T-cell (primary cell): ENCODE measurements at regions not wholly inside any gene's neighbourhood (a gene's known extent, or its start where the extent isn't known, plus 50 kb on each side); places are given as distances from the start of the nearest gene placed in this dataset.
"Not testable (repeated sequence)": the region's sequence is repeated elsewhere in the genome, so short reads cannot be mapped to it uniquely, and the experiment has no call there.

Experiments used
- ATAC-seq, 4 experiments: fragments of 200-7000 bp in 3 of 4; fragments of 150-1000 bp in 1 of 4; cut with Tn5 transposase; replicated peaks in 1 of 4; 1 replicate in 3 of 4; 2 replicates in 1 of 4; pipeline ENCODE4 v1.10.0; 2021; ENCODE audit warnings: moderate library complexity in 3 of 4, mild to moderate bottlenecking in 2 of 4, moderate number of reproducible peaks in 1 of 4
- CTCF ChIA-PET, 2 donors: fragments of 300-600 bp; sonication (Branson Sonifier 250); formaldehyde crosslinking; loops; one replicate each; lab custom pipeline; 2022; ENCODE audit warnings: antibody characterized with exemption in 2 of 2; lab: Charles Lee
- POLR2A ChIA-PET, 2 donors: fragments of 300-600 bp; sonication (Branson Sonifier 250); formaldehyde crosslinking; loops; one replicate each; lab custom pipeline; 2022; ENCODE audit warnings: antibody characterized with exemption in 2 of 2; lab: Charles Lee
- DNase-seq, 35 experiments: peaks; one replicate each; pipeline versions ENCODE4 v3.0.0 to v3.0.0-alpha.2; 2013 to 2023
- H3K27ac ChIP-seq: one replicate; pipeline ENCODE4 v1.5.1; 2013; ENCODE audit warnings: low read length
- H3K27me3 ChIP-seq, 2 experiments: replicated peaks in 1 of 2; 1 replicate in 1 of 2; 2 replicates in 1 of 2; pipeline versions ENCODE4 v1.6.1 to v1.7.0; 2013; ENCODE audit warnings: low read length in 1 of 2, mixed read lengths in 1 of 2; ENCODE audit not compliant: control insufficient read depth in 2 of 2, insufficient read depth in 2 of 2; ENCODE audit errors: extremely low read depth in 1 of 2
- H3K36me3 ChIP-seq, 2 donors: 1 replicate in 1 of 2; 2 replicates in 1 of 2; pipeline versions ENCODE4 v1.6.1 to v1.7.0; 2013; ENCODE audit warnings: low read length in 1 of 2; ENCODE audit not compliant: control insufficient read depth in 2 of 2, insufficient read depth in 1 of 2; ENCODE audit errors: extremely low read depth in 1 of 2
- H3K4me1 ChIP-seq, 2 experiments: 1 replicate in 1 of 2; 2 replicates in 1 of 2; pipeline versions ENCODE4 v1.6.1 to v1.7.0; 2013; ENCODE audit warnings: low read length in 2 of 2, mixed read lengths in 1 of 2; ENCODE audit not compliant: insufficient read depth in 2 of 2, control insufficient read depth in 1 of 2; ENCODE audit errors: extremely low read depth in 1 of 2
- H3K4me3 ChIP-seq, 2 donors: 1 replicate in 1 of 2; 2 replicates in 1 of 2; pipeline versions ENCODE4 v1.5.1 to v1.7.0; 2013; ENCODE audit warnings: mild to moderate bottlenecking in 2 of 2, low read length in 1 of 2, moderate library complexity in 1 of 2; ENCODE audit not compliant: control insufficient read depth in 1 of 2; ENCODE audit errors: extremely low read depth in 1 of 2
- H3K9me3 ChIP-seq: 2 replicates; pipeline ENCODE4 v1.7.0; 2013
- H3K27ac Mint-ChIP-seq, 2 donors: one replicate each; pipeline ENCODE4 v1.8.0; 2020 to 2021; ENCODE audit warnings: mild to moderate bottlenecking in 2 of 2, mixed read lengths in 2 of 2
- H3K27me3 Mint-ChIP-seq, 2 donors: one replicate each; pipeline ENCODE4 v1.8.0; 2021 to 2022; ENCODE audit warnings: mixed read lengths in 2 of 2
- H3K36me3 Mint-ChIP-seq: one replicate; pipeline ENCODE4 v1.8.0; 2021; ENCODE audit warnings: mixed read lengths
- H3K4me1 Mint-ChIP-seq, 3 donors: one replicate each; pipeline ENCODE4 v1.8.0; 2020 to 2022; ENCODE audit warnings: mixed read lengths in 3 of 3, mild to moderate bottlenecking in 1 of 3
- H3K4me3 Mint-ChIP-seq, 3 donors: one replicate each; pipeline ENCODE4 v1.8.0; 2020 to 2022; ENCODE audit warnings: mild to moderate bottlenecking in 3 of 3, mixed read lengths in 3 of 3, moderate library complexity in 3 of 3
- H3K9me3 Mint-ChIP-seq, 3 donors: one replicate each; pipeline ENCODE4 v1.8.0; 2020 to 2022; ENCODE audit warnings: mixed read lengths in 3 of 3
- WGBS: methylation state at CpG from one replicate; pipeline ENCODE4 v1.1.5; 2013; ENCODE audit warnings: missing lambda C conversion rate; ENCODE audit not compliant: insufficient coverage; 5-methylcytosine and 5-hydroxymethylcytosine counted together

DNA sequence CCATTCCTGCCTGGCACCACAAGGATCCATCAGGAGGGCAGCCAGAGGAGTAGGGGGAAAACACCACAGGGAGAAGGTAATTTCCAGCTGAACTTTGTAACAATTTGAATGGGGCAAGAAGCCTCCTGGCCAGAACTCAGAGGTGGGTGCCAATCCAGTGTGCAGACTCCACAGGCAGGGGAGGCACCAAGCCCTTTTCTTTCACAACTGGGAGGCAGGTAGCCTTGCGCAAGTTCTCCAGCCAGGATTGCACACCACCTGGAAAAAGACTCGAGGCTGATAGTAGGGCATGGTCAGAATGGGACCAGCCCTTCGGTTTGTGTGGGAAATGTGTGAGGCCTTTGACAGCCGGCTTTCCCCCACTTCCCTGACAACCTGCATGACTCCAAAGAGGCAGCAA is 161.9 kb upstream of the ARHGAP42 start:
- no peak overlapping the region for H3K27ac Mint-ChIP-seq
- H3K36me3 Mint-ChIP-seq, result no peaks in the 10 kb centered on the region
- no peaks in the 10 kb centered on the region for H3K4me1 Mint-ChIP-seq
- peaks cover 2% of the 10 kb centered on the region for H3K9me3 ChIP-seq
- no peaks in the 10 kb centered on the region for H3K27me3 Mint-ChIP-seq
- ChIA-PET CTCF (no interaction called here), POLR2A (no interaction called here)
- DNase-seq (no peak), ATAC-seq (no peak)
- H3K4me1 ChIP-seq, result no peaks in the 10 kb centered on the region
- no peak overlapping the region for H3K27ac ChIP-seq
- no peaks in the 10 kb centered on the region for H3K27me3 ChIP-seq
- H3K4me3 Mint-ChIP-seq, result no peak overlapping the region
- H3K4me3 ChIP-seq, result no peak overlapping the region
- H3K9me3 Mint-ChIP-seq, result peaks cover 16 to 49% (median 29%) of the 10 kb centered on the region in 3 donors
- whole genome bisulfite sequencing, result 100% methylated on average over 1 of the region's 4 CpGs
- no peaks in the 10 kb centered on the region for H3K36me3 ChIP-seq

DNA sequence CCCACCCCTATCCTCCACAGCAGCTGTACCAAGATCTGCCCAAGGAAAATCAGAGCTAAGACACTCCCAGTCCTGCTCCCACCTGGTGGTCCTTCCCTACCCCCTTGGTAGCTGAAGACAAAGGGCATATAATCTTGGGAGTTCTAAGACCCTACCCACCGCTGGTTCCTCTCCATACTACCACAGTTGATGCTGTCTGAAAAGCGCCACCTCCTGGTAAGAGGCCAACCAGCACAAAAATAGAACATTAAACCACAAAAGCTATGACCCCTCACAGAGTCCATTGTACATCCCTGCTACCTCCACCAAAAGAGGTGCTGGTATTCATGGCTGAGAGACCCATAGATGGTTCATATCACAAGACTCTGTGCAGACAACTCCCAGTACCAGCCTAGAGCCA is 161.5 kb upstream of the ARHGAP42 start:
- no peaks in the 10 kb centered on the region for H3K27me3 Mint-ChIP-seq
- H3K4me1 ChIP-seq, result no peaks in the 10 kb centered on the region
- no peak overlapping the region for H3K27ac ChIP-seq
- H3K9me3 ChIP-seq, result peaks cover 2% of the 10 kb centered on the region
- no peaks in the 10 kb centered on the region for H3K36me3 ChIP-seq
- ATAC-seq (no peak), DNase-seq (no peak)
- no peaks in the 10 kb centered on the region for H3K4me1 Mint-ChIP-seq
- no peaks in the 10 kb centered on the region for H3K27me3 ChIP-seq
- H3K4me3 Mint-ChIP-seq, result no peak overlapping the region
- 56% methylated on average over 2 of the region's 2 CpGs for WGBS
- H3K36me3 Mint-ChIP-seq, result no peaks in the 10 kb centered on the region
- POLR2A ChIA-PET, result no interaction called here
- CTCF ChIA-PET, result no interaction called here
- H3K4me3 ChIP-seq, result no peak overlapping the region
- H3K9me3 Mint-ChIP-seq, result peaks cover 16 to 47% (median 30%) of the 10 kb centered on the region in 3 donors
- H3K27ac Mint-ChIP-seq, result no peak overlapping the region

DNA sequence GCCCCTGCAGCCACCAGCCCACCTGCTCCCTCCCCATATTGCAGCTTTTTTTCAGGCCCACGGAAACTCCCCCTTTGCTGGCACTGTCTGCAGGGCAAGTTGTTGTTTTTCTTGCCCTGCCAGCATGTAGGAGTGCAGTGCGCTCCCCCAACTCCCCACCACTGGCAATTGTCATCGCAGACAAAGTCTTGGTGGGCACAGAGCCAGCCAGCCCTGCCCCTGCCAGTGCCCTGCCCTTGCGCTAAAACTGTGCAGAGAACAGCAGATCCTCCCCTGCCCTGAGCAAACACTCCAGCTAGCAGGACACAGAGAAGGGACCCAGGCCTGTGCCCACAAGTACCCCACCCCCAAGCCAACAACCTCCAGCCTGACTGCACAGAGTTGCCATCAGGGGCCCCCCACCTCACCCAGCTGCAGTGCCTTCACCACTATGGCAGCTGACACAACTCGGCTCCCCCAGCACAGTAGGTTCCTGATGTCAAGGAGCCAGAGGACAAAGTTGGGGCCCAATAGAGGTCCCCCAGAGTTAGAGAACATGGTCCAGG is 158.1 kb upstream of the ARHGAP42 start:
- ATAC-seq (no peak), DNase-seq (no peak)
- 84% methylated on average over 5 of the region's 5 CpGs for whole genome bisulfite sequencing
- Histone ChIP-seq H3K27me3 (no peaks in the 10 kb centered on the region), H3K4me1 (no peaks in the 10 kb centered on the region), H3K4me3 (no peak overlapping the region), H3K9me3 (no peaks in the 10 kb centered on the region), H3K27ac (no peak overlapping the region), H3K36me3 (no peaks in the 10 kb centered on the region)
- H3K36me3 Mint-ChIP-seq, result no peaks in the 10 kb centered on the region
- POLR2A ChIA-PET, result no interaction called here
- H3K9me3 Mint-ChIP-seq, result peaks cover 12 to 38% (median 32%) of the 10 kb centered on the region in 3 donors
- no peaks in the 10 kb centered on the region for H3K27me3 Mint-ChIP-seq
- no peak overlapping the region for H3K27ac Mint-ChIP-seq
- CTCF ChIA-PET, result no interaction called here
- H3K4me1 Mint-ChIP-seq, result no peaks in the 10 kb centered on the region
- no peak overlapping the region for H3K4me3 Mint-ChIP-seq

DNA sequence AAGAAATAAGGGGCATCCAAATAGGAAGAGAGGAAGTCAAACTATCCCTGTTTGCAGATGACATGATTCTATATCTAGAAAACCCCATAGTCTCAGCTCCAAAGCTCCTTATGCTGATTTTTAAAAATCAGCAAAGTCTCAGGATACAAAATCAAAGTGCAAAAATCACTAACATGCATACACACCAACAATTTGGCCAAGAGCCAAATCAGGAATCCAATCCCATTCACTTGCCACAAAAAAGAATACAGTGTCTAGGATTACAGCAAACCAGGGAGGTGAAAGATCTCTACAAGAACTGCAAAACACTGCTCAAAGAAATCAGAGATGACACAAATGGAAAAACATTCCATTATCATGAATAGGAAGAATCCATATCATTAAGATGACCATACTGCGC is 155.8 kb upstream of the ARHGAP42 start:
- H3K27me3 Mint-ChIP-seq, H3K27ac Mint-ChIP-seq, H3K36me3 Mint-ChIP-seq, H3K27ac ChIP-seq, POLR2A ChIA-PET, H3K27me3 ChIP-seq, CTCF ChIA-PET, H3K4me1 Mint-ChIP-seq, H3K4me3 Mint-ChIP-seq, H3K4me3 ChIP-seq, ATAC-seq, H3K9me3 ChIP-seq, H3K36me3 ChIP-seq, DNase-seq, H3K4me1 ChIP-seq: not testable (repeated sequence)
- WGBS, result no CpG with 5 or more reads among the region's 1 CpG
- peaks cover 10 to 30% (median 16%) of the 10 kb centered on the region in 3 donors for H3K9me3 Mint-ChIP-seq

DNA sequence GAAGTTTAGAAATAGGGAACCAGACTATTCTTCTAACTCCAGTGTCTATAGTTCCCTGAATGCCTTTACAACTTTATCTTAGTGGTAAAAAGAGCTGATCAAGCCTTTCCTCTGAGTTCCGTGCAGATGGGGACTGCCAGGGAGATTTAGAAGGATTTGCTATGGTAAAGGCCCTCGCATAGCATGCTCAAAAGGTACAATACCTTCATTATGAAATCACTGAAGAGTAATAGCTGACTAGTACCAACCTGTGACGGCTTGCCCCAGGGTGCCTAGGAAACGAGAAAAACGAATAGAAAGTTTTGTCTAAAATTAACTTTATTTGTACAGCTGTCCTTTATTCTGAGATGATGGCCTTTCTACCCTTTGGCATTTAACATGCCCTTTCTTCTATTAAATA is 150.1 kb upstream of the ARHGAP42 start:
- H3K9me3 Mint-ChIP-seq, result peaks cover 0 to 17% (median 2%) of the 10 kb centered on the region in 3 donors
- no peak for ATAC-seq
- CTCF ChIA-PET, result no interaction called here
- H3K27ac Mint-ChIP-seq, result no peak overlapping the region
- H3K4me3 Mint-ChIP-seq, result no peak overlapping the region
- no peaks in the 10 kb centered on the region for H3K36me3 Mint-ChIP-seq
- DNase-seq, result no peak
- no peaks in the 10 kb centered on the region for H3K36me3 ChIP-seq
- H3K4me1 ChIP-seq, result no peaks in the 10 kb centered on the region
- H3K4me3 ChIP-seq, result no peak overlapping the region
- H3K27ac ChIP-seq, result no peak overlapping the region
- H3K4me1 Mint-ChIP-seq, result no peaks in the 10 kb centered on the region
- no peaks in the 10 kb centered on the region for H3K27me3 ChIP-seq
- no peaks in the 10 kb centered on the region for H3K27me3 Mint-ChIP-seq
- POLR2A ChIA-PET, result no interaction called here
- H3K9me3 ChIP-seq, result no peaks in the 10 kb centered on the region
- no CpG with 5 or more reads among the region's 5 CpGs for WGBS

DNA sequence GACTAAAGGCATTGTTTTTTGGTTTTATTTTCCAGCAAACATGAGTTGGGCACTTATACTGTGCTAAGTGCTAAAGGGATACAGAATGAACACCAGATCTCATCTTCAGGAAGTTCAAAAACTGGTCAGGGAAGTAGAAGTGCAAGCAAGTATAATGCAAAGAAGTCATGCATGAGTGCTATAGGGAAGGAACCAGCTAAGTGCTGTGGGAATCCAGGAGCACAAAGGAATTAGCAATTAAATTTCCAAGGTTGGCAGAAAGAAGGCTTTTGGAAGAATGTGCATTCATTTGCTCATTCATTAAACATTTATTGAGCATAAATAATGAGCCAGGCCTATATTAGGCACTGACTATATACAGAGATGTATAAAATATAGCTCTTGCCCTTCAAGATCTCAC is 143.7 kb upstream of the ARHGAP42 start:
- no peak overlapping the region for H3K27ac Mint-ChIP-seq
- H3K4me1 Mint-ChIP-seq, result no peaks in the 10 kb centered on the region
- ChIA-PET POLR2A (no interaction called here), CTCF (no interaction called here)
- no peak overlapping the region for H3K4me3 Mint-ChIP-seq
- H3K4me1 ChIP-seq, result no peaks in the 10 kb centered on the region
- no peaks in the 10 kb centered on the region for H3K36me3 ChIP-seq
- H3K27me3 Mint-ChIP-seq, result no peaks in the 10 kb centered on the region
- peaks cover 3 to 9% (median 4%) of the 10 kb centered on the region in 3 donors for H3K9me3 Mint-ChIP-seq
- no peaks in the 10 kb centered on the region for H3K27me3 ChIP-seq
- H3K4me3 ChIP-seq, result no peak overlapping the region
- ATAC-seq, result no peak
- no peak overlapping the region for H3K27ac ChIP-seq
- no peak for DNase-seq
- H3K9me3 ChIP-seq, result no peaks in the 10 kb centered on the region
- H3K36me3 Mint-ChIP-seq, result no peaks in the 10 kb centered on the region

DNA sequence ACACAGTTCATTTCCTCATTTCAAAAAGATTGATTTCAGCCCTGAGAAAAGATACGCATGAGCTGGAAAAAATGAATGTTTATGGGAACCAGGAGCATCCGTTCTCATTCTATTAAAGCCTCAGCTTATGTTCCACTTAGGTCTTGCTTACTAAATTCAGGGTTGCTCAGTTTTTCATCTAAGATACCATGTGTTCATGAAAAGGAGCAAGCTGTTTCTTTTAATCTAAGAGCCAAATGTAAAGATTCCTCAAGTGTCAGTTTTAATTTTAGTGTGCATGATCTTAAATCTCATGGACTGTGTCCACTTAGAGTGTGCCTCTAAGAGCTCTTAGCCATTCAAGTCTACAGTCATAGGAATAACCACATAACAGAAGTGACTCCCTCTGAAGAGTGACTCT is 141.5 kb upstream of the ARHGAP42 start:
- POLR2A ChIA-PET, result no interaction called here
- no peaks in the 10 kb centered on the region for H3K9me3 ChIP-seq
- H3K9me3 Mint-ChIP-seq, result peaks cover 3 to 8% (median 4%) of the 10 kb centered on the region in 3 donors
- no peaks in the 10 kb centered on the region for H3K27me3 Mint-ChIP-seq
- H3K27me3 ChIP-seq, result no peaks in the 10 kb centered on the region
- no peak overlapping the region for H3K4me3 ChIP-seq
- H3K27ac ChIP-seq, result no peak overlapping the region
- H3K4me1 ChIP-seq, result no peaks in the 10 kb centered on the region
- H3K36me3 ChIP-seq, result no peaks in the 10 kb centered on the region
- no peak overlapping the region for H3K27ac Mint-ChIP-seq
- no peaks in the 10 kb centered on the region for H3K36me3 Mint-ChIP-seq
- CTCF ChIA-PET, result no interaction called here
- 80% methylated on average over 1 of the region's 2 CpGs for WGBS
- H3K4me1 Mint-ChIP-seq, result no peaks in the 10 kb centered on the region
- ATAC-seq, result no peak
- no peak for DNase-seq
- H3K4me3 Mint-ChIP-seq, result no peak overlapping the region
